HCT116 (cell line): ENCODE measurements at regions not wholly inside any gene's neighbourhood (a gene's known extent, or its start where the extent isn't known, plus 50 kb on each side); places are given as distances from the start of the nearest gene placed in this dataset.

Experiments used
- CEBPB ChIP-seq: IDR thresholded peaks from 2 replicates; pipeline ENCODE4 v1.6.1; 2012; ENCODE audit warnings: low read depth
- CTCF ChIP-seq, 3 experiments: fragments of 200-600 bp in 1 of 3; sonication (generic) in 1 of 3; IDR thresholded peaks in 2 of 3; conservative IDR thresholded peaks in 1 of 3; 2 replicates each; pipeline ENCODE4 v1.5.1; 2012 to 2017; ENCODE audit warnings: low read depth in 2 of 3, low read length in 2 of 3, antibody characterized with exemption in 1 of 3, borderline replicate concordance in 1 of 3, control low read depth in 1 of 3, mild to moderate bottlenecking in 1 of 3, mixed read lengths in 1 of 3, mixed run types in 1 of 3, moderate library complexity in 1 of 3; ENCODE audit not compliant: insufficient read depth in 1 of 3
- EZH2 ChIP-seq: fragments of 200-600 bp; sonication (generic); IDR thresholded peaks from 2 replicates; pipeline ENCODE4 v1.6.1; 2017; ENCODE audit warnings: antibody characterized with exemption, mixed run types
- MAX ChIP-seq: IDR thresholded peaks from 2 replicates; pipeline ENCODE4 v1.6.1; 2012
- POLR2A ChIP-seq: IDR thresholded peaks from 2 replicates; pipeline ENCODE4 v1.7.0; 2011; ENCODE audit warnings: borderline replicate concordance; ENCODE audit not compliant: insufficient read depth, insufficient read length; ENCODE audit errors: extremely low read depth
- SRF ChIP-seq: IDR thresholded peaks from 2 replicates; pipeline ENCODE4 v1.6.1; 2012; ENCODE audit warnings: low read depth
- YY1 ChIP-seq: IDR thresholded peaks from 2 replicates; pipeline ENCODE4 v1.6.1; 2011; ENCODE audit warnings: low read length, low read depth, moderate library complexity, mild to moderate bottlenecking; ENCODE audit not compliant: insufficient replicate concordance; ENCODE audit errors: extremely low read depth
- ZFX ChIP-seq: fragments of 450-650 bp; IDR thresholded peaks from 2 replicates; pipeline ENCODE4 v1.6.1; 2017
- TF ChIP-seq, protein P1 (sequence below): IDR thresholded peaks from 2 replicates; pipeline ENCODE4 v1.6.1; 2011; ENCODE audit warnings: mild to moderate bottlenecking, low read length, moderate library complexity; ENCODE audit not compliant: insufficient replicate concordance; ENCODE audit errors: extremely low read depth

DNA sequence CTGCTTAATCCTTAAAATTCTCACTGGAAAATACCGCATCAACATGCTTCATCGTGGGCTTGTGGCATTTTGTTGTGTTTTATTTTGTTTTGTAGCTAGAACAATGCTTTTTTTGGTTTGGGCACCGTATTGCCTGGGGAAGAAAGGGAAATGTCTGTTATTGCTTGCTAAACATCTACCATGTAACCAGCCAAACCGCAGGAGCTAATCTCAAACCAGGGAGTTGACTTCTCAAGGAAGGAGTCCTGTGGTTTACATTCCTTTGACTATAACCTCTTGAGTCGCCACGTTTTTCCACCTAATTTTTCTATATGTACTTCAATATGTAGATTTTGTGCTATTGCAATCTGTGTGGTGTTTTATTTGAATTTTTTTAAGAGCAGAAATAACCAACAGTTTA, 593.5 kb upstream of the SOX9 start:
- TF ChIP-seq YY1 (no peak), POLR2A (no peak), MAX (no peak), CTCF (IDR thresholded peaks at IDR 0.05 in 2 of 3, conservative IDR thresholded peaks at IDR 0.05 in 1 of 3; ENCODE audit: borderline replicate concordance in 1 of 3, insufficient read depth in 1 of 3, low read depth in 2 of 3, low read length in 2 of 3) (no peak), CEBPB (no peak), ZFX (no peak), SRF (no peak), EZH2 (no peak)
- TF ChIP-seq, protein P1, sequence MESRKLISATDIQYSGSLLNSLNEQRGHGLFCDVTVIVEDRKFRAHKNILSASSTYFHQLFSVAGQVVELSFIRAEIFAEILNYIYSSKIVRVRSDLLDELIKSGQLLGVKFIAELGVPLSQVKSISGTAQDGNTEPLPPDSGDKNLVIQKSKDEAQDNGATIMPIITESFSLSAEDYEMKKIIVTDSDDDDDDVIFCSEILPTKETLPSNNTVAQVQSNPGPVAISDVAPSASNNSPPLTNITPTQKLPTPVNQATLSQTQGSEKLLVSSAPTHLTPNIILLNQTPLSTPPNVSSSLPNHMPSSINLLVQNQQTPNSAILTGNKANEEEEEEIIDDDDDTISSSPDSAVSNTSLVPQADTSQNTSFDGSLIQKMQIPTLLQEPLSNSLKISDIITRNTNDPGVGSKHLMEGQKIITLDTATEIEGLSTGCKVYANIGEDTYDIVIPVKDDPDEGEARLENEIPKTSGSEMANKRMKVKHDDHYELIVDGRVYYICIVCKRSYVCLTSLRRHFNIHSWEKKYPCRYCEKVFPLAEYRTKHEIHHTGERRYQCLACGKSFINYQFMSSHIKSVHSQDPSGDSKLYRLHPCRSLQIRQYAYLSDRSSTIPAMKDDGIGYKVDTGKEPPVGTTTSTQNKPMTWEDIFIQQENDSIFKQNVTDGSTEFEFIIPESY, result no peak
